Epithelial cell of esophagus (primary cell): ENCODE measurements at regions not wholly inside any gene's neighbourhood (a gene's known extent, or its start where the extent isn't known, plus 50 kb on each side); places are given as distances from the start of the nearest gene placed in this dataset.
A peak's percentile ranks its signal among the peaks of the same experiment; 100 is the strongest.
"Not testable (repeated sequence)": the region's sequence is repeated elsewhere in the genome, so short reads cannot be mapped to it uniquely, and the experiment has no call there.

ENCODE experiments used
- DNase-seq: peaks from one replicate; pipeline ENCODE4 v3.0.0; 2010; ENCODE audit warnings: low read depth
- H3K4me3 ChIP-seq: 2 replicates; pipeline ENCODE4 v1.5.1; 2011; ENCODE audit warnings: mild to moderate bottlenecking, low read length, control low read depth
- TF ChIP-seq, protein P1 (sequence below): IDR thresholded peaks from 2 replicates; pipeline ENCODE4 v1.5.1; 2011; ENCODE audit warnings: low read depth, mild to moderate bottlenecking, low read length, control low read depth, inconsistent platforms; ENCODE audit not compliant: insufficient read depth; ENCODE audit errors: missing control alignments

GRCh38 chrX:101823236-101823635 is 108.6 kb downstream of the ZMAT1 start:
- H3K4me3 ChIP-seq, result no peak overlapping the region
- TF ChIP-seq, protein P1, sequence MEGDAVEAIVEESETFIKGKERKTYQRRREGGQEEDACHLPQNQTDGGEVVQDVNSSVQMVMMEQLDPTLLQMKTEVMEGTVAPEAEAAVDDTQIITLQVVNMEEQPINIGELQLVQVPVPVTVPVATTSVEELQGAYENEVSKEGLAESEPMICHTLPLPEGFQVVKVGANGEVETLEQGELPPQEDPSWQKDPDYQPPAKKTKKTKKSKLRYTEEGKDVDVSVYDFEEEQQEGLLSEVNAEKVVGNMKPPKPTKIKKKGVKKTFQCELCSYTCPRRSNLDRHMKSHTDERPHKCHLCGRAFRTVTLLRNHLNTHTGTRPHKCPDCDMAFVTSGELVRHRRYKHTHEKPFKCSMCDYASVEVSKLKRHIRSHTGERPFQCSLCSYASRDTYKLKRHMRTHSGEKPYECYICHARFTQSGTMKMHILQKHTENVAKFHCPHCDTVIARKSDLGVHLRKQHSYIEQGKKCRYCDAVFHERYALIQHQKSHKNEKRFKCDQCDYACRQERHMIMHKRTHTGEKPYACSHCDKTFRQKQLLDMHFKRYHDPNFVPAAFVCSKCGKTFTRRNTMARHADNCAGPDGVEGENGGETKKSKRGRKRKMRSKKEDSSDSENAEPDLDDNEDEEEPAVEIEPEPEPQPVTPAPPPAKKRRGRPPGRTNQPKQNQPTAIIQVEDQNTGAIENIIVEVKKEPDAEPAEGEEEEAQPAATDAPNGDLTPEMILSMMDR, result no peak
- DNase-seq, result no peak

DNA sequence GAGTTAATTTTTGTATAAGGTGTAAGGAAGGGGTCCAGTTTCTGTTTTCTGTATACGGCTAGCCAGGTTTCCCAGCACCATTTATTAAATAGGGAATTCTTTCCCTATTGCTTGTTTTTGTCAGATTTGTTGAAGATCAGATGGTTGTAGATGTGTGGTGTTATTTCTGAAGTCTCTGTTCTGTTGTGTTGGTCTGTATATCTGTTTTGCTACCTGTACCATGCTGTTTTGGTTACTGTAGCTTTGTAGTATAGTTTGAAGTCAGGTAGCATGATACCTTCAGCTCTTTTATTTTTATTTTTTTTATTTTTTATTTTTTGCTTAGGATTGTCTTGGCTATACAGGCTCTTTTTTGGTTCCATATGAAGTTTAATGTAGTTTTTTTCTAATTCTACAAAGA is 114.1 kb downstream of the ZMAT1 start:
- DNase-seq, H3K4me3 ChIP-seq: not testable (repeated sequence)

GRCh38 chrX:101813200-101813599 is 118.6 kb downstream of the ZMAT1 start:
- TF ChIP-seq, protein P1, result no peak
- H3K4me3 ChIP-seq, result no peak overlapping the region
- no peak for DNase-seq

GRCh38 chrX:101803451-101803850 is 128.4 kb downstream of the ZMAT1 start:
- TF ChIP-seq, protein P1, result peak; percentile 43
- peak; percentile 4 for DNase-seq
- H3K4me3 ChIP-seq, result no peak overlapping the region

DNA sequence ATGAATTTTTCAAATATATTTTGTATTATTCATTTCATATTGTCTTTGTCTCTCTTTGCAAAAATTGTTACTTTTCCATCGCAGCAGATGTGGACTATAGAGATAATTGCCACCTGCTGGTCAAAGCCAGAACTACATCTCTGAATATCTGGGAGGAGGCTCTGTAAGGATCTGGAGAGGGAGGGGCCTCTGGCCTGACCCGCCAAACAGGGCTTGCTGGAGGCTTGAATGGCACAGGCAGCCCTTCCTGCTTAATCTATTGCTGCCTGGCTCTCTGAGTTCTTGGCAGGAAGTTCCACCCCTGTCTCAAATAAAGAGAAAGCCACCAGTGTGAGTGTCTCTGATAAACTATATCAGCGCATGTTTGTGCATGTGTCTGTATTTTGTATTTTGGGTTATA is 132.4 kb downstream of the ZMAT1 start:
- DNase-seq, result peak; percentile 82
- no peak overlapping the region for H3K4me3 ChIP-seq
- TF ChIP-seq, protein P1, result peak; percentile 51

DNA sequence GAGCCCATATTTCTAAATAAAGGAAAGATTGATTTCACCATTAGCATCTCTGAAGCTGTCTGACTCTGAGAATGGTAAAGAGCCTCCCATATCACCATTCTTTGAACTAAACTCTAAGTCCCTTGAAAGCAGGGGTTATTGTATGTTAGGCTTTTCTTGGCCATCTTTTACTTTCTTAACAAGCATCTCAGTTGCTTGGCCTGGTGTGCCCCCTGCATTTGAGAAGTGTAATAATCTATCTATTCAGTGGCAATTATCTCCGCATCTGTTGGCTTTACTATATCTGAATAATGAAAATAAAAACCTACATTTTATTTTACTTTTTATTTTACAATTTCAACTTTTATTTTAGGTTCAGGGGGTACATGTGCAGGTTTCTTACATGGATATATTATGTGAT is 128.3 kb upstream of the ARMCX2 start:
- H3K4me3 ChIP-seq, result no peak overlapping the region
- TF ChIP-seq, protein P1, result no peak
- DNase-seq, result no peak

DNA sequence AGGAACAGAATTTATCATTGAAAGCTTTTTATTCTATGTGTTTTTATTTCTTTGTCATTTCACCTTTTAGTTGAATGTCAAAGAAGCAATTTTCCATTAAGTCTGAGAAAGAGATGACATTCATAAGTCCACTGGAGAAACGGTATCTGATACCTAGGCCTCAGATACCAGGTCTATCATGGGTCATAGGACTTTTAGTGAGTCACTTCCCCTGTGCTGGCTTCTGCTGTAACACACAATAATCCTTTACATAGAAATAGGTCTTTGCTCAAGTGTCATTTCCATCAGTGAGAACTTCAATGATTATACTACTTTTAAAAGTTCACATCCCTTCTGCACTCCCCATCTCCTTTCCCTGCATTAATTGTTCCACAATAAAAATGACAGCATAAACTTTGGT is 125.5 kb upstream of the ARMCX2 start:
- no peak overlapping the region for H3K4me3 ChIP-seq
- TF ChIP-seq, protein P1, result no peak
- DNase-seq, result no peak

GRCh38 chrX:101780421-101780820 is 120.8 kb upstream of the ARMCX2 start:
- not testable (repeated sequence) for H3K4me3 ChIP-seq, DNase-seq
